HG03175 (cell line): ENCODE measurements at regions not wholly inside any gene's neighbourhood (a gene's known extent, or its start where the extent isn't known, plus 50 kb on each side); places are given as distances from the start of the nearest gene placed in this dataset.
"Not testable (repeated sequence)": the region's sequence is repeated elsewhere in the genome, so short reads cannot be mapped to it uniquely, and the experiment has no call there.

Experiments
- ATAC-seq: cut with Tn5 transposase; IDR thresholded peaks from one replicate; pipeline ENCODE4 v1.9.1; 2021; ENCODE audit warnings: mild to moderate bottlenecking, moderate library complexity; ENCODE audit not compliant: unreplicated experiment

- ATAC-seq: no peak
Observed at GRCh38 chr12:124214574-124214973, 80.3 kb upstream of the RFLNA start.

GRCh38 chr12:124216966-124217365, 77.9 kb upstream of the RFLNA start:
- ATAC-seq: no peak

GRCh38 chr12:124217508-124218242, 77.2 kb upstream of the RFLNA start:
- ATAC-seq: no peak

GRCh38 chr12:124218243-124218560, 76.7 kb upstream of the RFLNA start:
- ATAC-seq: no peak

GRCh38 chr12:124218650-124219049, 76.2 kb upstream of the RFLNA start:
- not testable (repeated sequence) for ATAC-seq

- no peak for ATAC-seq
Observed at GRCh38 chr12:124222368-124223245, 72.3 kb upstream of the RFLNA start.

- ATAC-seq: not testable (repeated sequence)
Observed at GRCh38 chr12:124223733-124224138, 71.2 kb upstream of the RFLNA start.

GRCh38 chr12:124224535-124225110, 70.3 kb upstream of the RFLNA start:
- no peak for ATAC-seq

GRCh38 chr12:124225730-124226129, 69.2 kb upstream of the RFLNA start:
- ATAC-seq: no peak

GRCh38 chr12:124227951-124228711, 66.8 kb upstream of the RFLNA start:
- no peak for ATAC-seq

GRCh38 chr12:124229520-124229919, 65.4 kb upstream of the RFLNA start:
- no peak for ATAC-seq

- no peak for ATAC-seq
Observed at GRCh38 chr12:124230117-124230757, 64.7 kb upstream of the RFLNA start.

GRCh38 chr12:124230789-124231188, 64.1 kb upstream of the RFLNA start:
- no peak for ATAC-seq

- no peak for ATAC-seq
Observed at GRCh38 chr12:124231980-124232653, 62.8 kb upstream of the RFLNA start.

GRCh38 chr12:124232654-124232987, 62.3 kb upstream of the RFLNA start:
- ATAC-seq: no peak

GRCh38 chr12:124233041-124233796, 61.7 kb upstream of the RFLNA start:
- no peak for ATAC-seq

- ATAC-seq: no peak
Observed at GRCh38 chr12:124233846-124234640, 60.9 kb upstream of the RFLNA start.

- no peak for ATAC-seq
Observed at GRCh38 chr12:124236625-124237031, 58.3 kb upstream of the RFLNA start.

GRCh38 chr12:124238886-124239285, 56.0 kb upstream of the RFLNA start:
- no peak for ATAC-seq
